H1 (cell line): ENCODE measurements at regions not wholly inside any gene's neighbourhood (a gene's known extent, or its start where the extent isn't known, plus 50 kb on each side); places are given as distances from the start of the nearest gene placed in this dataset.

Experiments
- CTCF ChIA-PET: fragments of 300-600 bp; sonication (Branson Sonifier 250); formaldehyde crosslinking; loops from one replicate; lab custom pipeline; 2021; ENCODE audit not compliant: partially characterized antibody; lab: Charles Lee
- POLR2A ChIA-PET: fragments of 300-600 bp; sonication (Branson Sonifier 250); formaldehyde crosslinking; loops from one replicate; lab custom pipeline; 2021; ENCODE audit warnings: inconsistent platforms; ENCODE audit not compliant: partially characterized antibody; lab: Charles Lee
- DNase-seq, 2 experiments: peaks; one replicate each; pipeline versions ENCODE4 v3.0.0 to v3.0.0-alpha.2; 2010 to 2022; ENCODE audit warnings: low spot score in 2 of 2, low read depth in 1 of 2, mixed read lengths in 1 of 2
- FAIRE-seq: peaks from 2 replicates; lab custom pipeline; 2011; peaks lifted over from hg19 to GRCh38; lab: Jason Lieb, UNC
- H2AFZ ChIP-seq: 2 replicates; pipeline ENCODE4 v1.8.1; 2012; ENCODE audit warnings: low read length, inconsistent platforms
- H2AK5ac ChIP-seq: 2 replicates; pipeline ENCODE4 v1.6.1; 2013; ENCODE audit warnings: low read depth, low read length
- H2BK120ac ChIP-seq: replicated peaks from 2 replicates; pipeline ENCODE3; 2013; ENCODE audit warnings: low read depth, low read length, inconsistent platforms
- H2BK12ac ChIP-seq: 2 replicates; pipeline ENCODE4 v1.6.1; 2013; ENCODE audit warnings: low read depth, low read length
- H2BK15ac ChIP-seq: 2 replicates; pipeline ENCODE4 v1.6.1; 2013; ENCODE audit warnings: low read length
- H2BK20ac ChIP-seq: 2 replicates; pipeline ENCODE4 v1.6.1; 2013; ENCODE audit warnings: low read length
- H2BK5ac ChIP-seq: 2 replicates; pipeline ENCODE4 v1.6.1; 2013; ENCODE audit warnings: low read depth, low read length
- H3K14ac ChIP-seq: 2 replicates; pipeline ENCODE4 v1.6.1; 2013; ENCODE audit warnings: inconsistent platforms; ENCODE audit not compliant: insufficient read length
- H3K18ac ChIP-seq: 2 replicates; pipeline ENCODE4 v1.6.1; 2013; ENCODE audit warnings: low read length; ENCODE audit errors: extremely low read depth
- H3K23ac ChIP-seq: 2 replicates; pipeline ENCODE4 v1.6.1; 2013; ENCODE audit warnings: inconsistent platforms; ENCODE audit not compliant: insufficient read length
- H3K23me2 ChIP-seq: 2 replicates; pipeline ENCODE4 v1.6.1; 2013; ENCODE audit warnings: low read depth, low read length
- H3K27ac ChIP-seq: 2 replicates; pipeline ENCODE4 v1.6.1; 2011; ENCODE audit warnings: low read depth, low read length, inconsistent platforms
- H3K27me3 ChIP-seq, 4 experiments: replicated peaks in 1 of 4; 1 replicate in 1 of 4; 2 replicates in 3 of 4; pipeline versions ENCODE4 v1.6.1 to v1.8.1; 2011 to 2013; ENCODE audit warnings: low read length in 3 of 4, mild to moderate bottlenecking in 3 of 4, inconsistent platforms in 2 of 4, mixed read lengths in 2 of 4, moderate library complexity in 1 of 4; ENCODE audit not compliant: control insufficient read depth in 3 of 4, insufficient read depth in 3 of 4; ENCODE audit errors: extremely low read depth in 1 of 4
- H3K36me3 ChIP-seq, 4 experiments: 2 replicates each; pipeline versions ENCODE4 v1.6.1 to v1.8.1; 2011 to 2013; ENCODE audit warnings: mild to moderate bottlenecking in 4 of 4, low read length in 3 of 4, moderate library complexity in 2 of 4, control low read depth in 1 of 4, inconsistent platforms in 1 of 4; ENCODE audit not compliant: insufficient read depth in 4 of 4, control insufficient read depth in 2 of 4
- H3K4ac ChIP-seq: replicated peaks from 2 replicates; pipeline ENCODE3; 2013; ENCODE audit warnings: low read length, low read depth, mixed read lengths, inconsistent platforms; ENCODE audit not compliant: insufficient read length
- H3K4me1 ChIP-seq, 4 experiments: replicated peaks in 1 of 4; 1 replicate in 1 of 4; 2 replicates in 3 of 4; pipeline versions ENCODE4 v1.6.1 to v1.8.1; 2011 to 2013; ENCODE audit warnings: low read length in 3 of 4, inconsistent platforms in 2 of 4, mixed read lengths in 1 of 4; ENCODE audit not compliant: insufficient read depth in 4 of 4, control insufficient read depth in 3 of 4
- H3K4me2 ChIP-seq, 2 experiments: 2 replicates each; pipeline versions ENCODE4 v1.6.1 to v1.8.1; 2011 to 2013; ENCODE audit warnings: low read depth in 2 of 2, low read length in 2 of 2, control low read depth in 1 of 2, inconsistent platforms in 1 of 2, mild to moderate bottlenecking in 1 of 2; ENCODE audit not compliant: insufficient read depth in 1 of 2
- H3K4me3 ChIP-seq, 4 experiments: fragments of 200-600, 300-600 bp in 1 of 4; sonication (generic), shearing (Covaris generic), sonication (Bioruptor Twin) in 1 of 4; 2 replicates each; pipeline versions ENCODE4 v1.5.1 to v1.8.1; 2011 to 2016; ENCODE audit warnings: low read length in 4 of 4, low read depth in 3 of 4, control low read depth in 2 of 4, inconsistent platforms in 2 of 4, mild to moderate bottlenecking in 2 of 4, mixed read lengths in 1 of 4, moderate library complexity in 1 of 4; ENCODE audit not compliant: insufficient read depth in 2 of 4; ENCODE audit errors: extremely low read depth in 1 of 4
- H3K56ac ChIP-seq: replicated peaks from 2 replicates; pipeline ENCODE3; 2013; ENCODE audit warnings: low read depth, mild to moderate bottlenecking, mixed read lengths, low read length, inconsistent platforms; ENCODE audit not compliant: insufficient read length
- H3K79me1 ChIP-seq: 2 replicates; pipeline ENCODE4 v1.6.1; 2013; ENCODE audit warnings: low read depth, low read length, control low read depth
- H3K79me2 ChIP-seq, 2 experiments: 2 replicates each; pipeline versions ENCODE4 v1.6.1 to v1.8.1; 2012 to 2013; ENCODE audit warnings: low read length in 2 of 2, mild to moderate bottlenecking in 2 of 2, inconsistent platforms in 1 of 2; ENCODE audit not compliant: insufficient read depth in 2 of 2, control insufficient read depth in 1 of 2
- H3K9ac ChIP-seq, 4 experiments: replicated peaks in 1 of 4; 1 replicate in 1 of 4; 2 replicates in 3 of 4; pipeline versions ENCODE4 v1.6.1 to v1.8.1; 2011 to 2013; ENCODE audit warnings: low read depth in 3 of 4, low read length in 3 of 4, control low read depth in 2 of 4, mild to moderate bottlenecking in 2 of 4, moderate library complexity in 2 of 4, inconsistent platforms in 1 of 4; ENCODE audit errors: extremely low read depth in 1 of 4
- H3K9me3 ChIP-seq, 2 experiments: 2 replicates each; pipeline versions ENCODE4 v1.6.1 to v1.8.1; 2012 to 2013; ENCODE audit warnings: mild to moderate bottlenecking in 2 of 2, moderate library complexity in 2 of 2, control low read depth in 1 of 2, inconsistent platforms in 1 of 2, low read depth in 1 of 2, low read length in 1 of 2, mixed read lengths in 1 of 2; ENCODE audit not compliant: insufficient read depth in 2 of 2
- H4K20me1 ChIP-seq, 2 experiments: replicated peaks in 1 of 2; 2 replicates each; pipeline versions ENCODE3 to v1.8.1; 2011 to 2013; ENCODE audit warnings: inconsistent platforms in 2 of 2, low read length in 2 of 2, mild to moderate bottlenecking in 1 of 2; ENCODE audit not compliant: insufficient read depth in 2 of 2, control insufficient read depth in 1 of 2
- H4K5ac ChIP-seq: 2 replicates; pipeline ENCODE4 v1.6.1; 2013; ENCODE audit warnings: low read length, low read depth, mixed read lengths, inconsistent platforms; ENCODE audit not compliant: insufficient read length
- H4K8ac ChIP-seq: 2 replicates; pipeline ENCODE4 v1.8.0; 2013; ENCODE audit warnings: mild to moderate bottlenecking, moderate library complexity, low read length, inconsistent platforms; ENCODE audit not compliant: insufficient read depth; ENCODE audit errors: extremely low read depth
- H4K91ac ChIP-seq: replicated peaks from 2 replicates; pipeline ENCODE3; 2013; ENCODE audit warnings: low read length, mixed read lengths, inconsistent platforms; ENCODE audit not compliant: insufficient read length
- BACH1 ChIP-seq: IDR thresholded peaks from 2 replicates; pipeline ENCODE4 v1.6.1; 2012; ENCODE audit warnings: low read length, improper control_type of control experiment
- CHD1 ChIP-seq: IDR thresholded peaks from 2 replicates; pipeline ENCODE4 v1.6.1; 2012; ENCODE audit warnings: low read depth, low read length, improper control_type of control experiment
- JUN ChIP-seq: IDR thresholded peaks from 2 replicates; pipeline ENCODE4 v1.6.1; 2011; ENCODE audit warnings: low read depth, mild to moderate bottlenecking, improper control_type of control experiment, low read length
- POU5F1 ChIP-seq: IDR thresholded peaks from 2 replicates; pipeline ENCODE4 v1.6.1; 2011; ENCODE audit warnings: low read depth, mild to moderate bottlenecking, low read length, moderate library complexity
- SIN3A ChIP-seq, 2 experiments: IDR thresholded peaks in 1 of 2; conservative IDR thresholded peaks in 1 of 2; 2 replicates each; pipeline ENCODE4 v1.6.1; 2011 to 2012; ENCODE audit warnings: low read length in 2 of 2, improper control_type of control experiment in 1 of 2, low read depth in 1 of 2, mild to moderate bottlenecking in 1 of 2
- SP2 ChIP-seq: IDR thresholded peaks from 2 replicates; pipeline ENCODE4 v1.6.1; 2012; ENCODE audit warnings: mild to moderate bottlenecking, low read length, inconsistent platforms
- SUZ12 ChIP-seq: fragments of 200-600 bp; sonication (generic); IDR thresholded peaks from 2 replicates; pipeline ENCODE4 v1.6.1; 2012; ENCODE audit warnings: mild to moderate bottlenecking, inconsistent platforms, low read length, moderate library complexity, mixed read lengths
- WGBS, 2 experiments: shearing (Covaris generic) in 1 of 2; methylation state at CpG; one replicate each; pipeline versions ENCODE4 v1.1.6 to v1.1.7; 2013 to 2015; ENCODE audit warnings: low lambda C conversion rate in 2 of 2, mixed read lengths in 2 of 2, inconsistent platforms in 1 of 2, low coverage in 1 of 2, missing lambda C conversion rate in 1 of 2; ENCODE audit not compliant: insufficient replicate concordance in 2 of 2, insufficient coverage in 1 of 2, insufficient read length in 1 of 2; ENCODE audit errors: extremely low coverage in 1 of 2, missing lambda C conversion rate in 1 of 2; 5-methylcytosine and 5-hydroxymethylcytosine counted together

DNA sequence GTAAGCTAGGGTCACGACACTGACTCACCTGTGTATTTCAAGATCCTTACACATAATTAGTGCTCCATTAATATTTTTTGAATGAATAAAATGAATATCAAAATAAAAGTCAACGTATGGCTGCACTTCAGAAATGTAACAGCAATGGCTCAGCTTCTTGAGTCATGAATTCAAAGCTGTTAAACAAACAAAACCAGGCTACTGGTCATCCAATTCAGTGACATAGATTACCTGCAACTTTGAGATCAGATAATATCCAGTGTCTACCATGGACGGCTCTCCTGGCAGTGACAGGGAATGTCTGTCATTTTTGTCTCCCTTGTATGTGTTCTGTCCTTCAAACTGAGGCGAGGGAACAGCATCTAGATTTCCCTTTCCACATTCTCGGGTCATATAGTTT is 225.6 kb downstream of the EFCAB11 start:
- Histone ChIP-seq H3K9ac (no peak overlapping the region), H3K27ac (no peak overlapping the region), H2BK20ac (no peak overlapping the region), H2AFZ (no peak overlapping the region), H3K4me1 (peaks cover 0 to 2% (median under 1%) of the 10 kb centered on the region in 4 experiments; a peak in 2 of 7 replicates), H3K79me1 (no peaks in the 10 kb centered on the region), H2BK5ac (no peak overlapping the region), H4K20me1 (no peaks in the 10 kb centered on the region), H4K5ac (no peak overlapping the region), H3K27me3 (no peaks in the 10 kb centered on the region), H3K4me2 (no peak overlapping the region), H4K91ac (no peak overlapping the region), H3K4ac (no peak overlapping the region), H3K23me2 (no peaks in the 10 kb centered on the region), H2AK5ac (no peak overlapping the region), H3K56ac (no peak overlapping the region), H2BK120ac (no peak overlapping the region), H3K18ac (no peak overlapping the region), H4K8ac (no peak overlapping the region), H3K9me3 (no peaks in the 10 kb centered on the region), H3K36me3 (no peaks in the 10 kb centered on the region), H2BK15ac (no peak overlapping the region), H3K23ac (no peak overlapping the region), H3K79me2 (no peaks in the 10 kb centered on the region), H3K4me3 (no peak overlapping the region), H3K14ac (no peak overlapping the region), H2BK12ac (no peak overlapping the region)
- CTCF ChIA-PET: interaction anchor here (1.0 to 1.2 kb wide), 2 partner anchors 8 to 22 kb away, joined by 3 to 4 read pairs; no protein-coding TSS in a partner anchor
- 76% methylated on average over 5 of the region's 5 CpGs; no CpG with 5 or more reads in 1 of the 2 experiments for WGBS, 2 experiments
- POLR2A ChIA-PET: no interaction called here
- DNase-seq (no peak), FAIRE-seq (no peak)
- TF ChIP-seq SIN3A (conservative IDR thresholded peaks at IDR 0.05 in 1 of 2, IDR thresholded peaks at IDR 0.05 in 1 of 2; ENCODE audit: low read depth in 1 of 2, low read length in 2 of 2) (no peak), JUN (no peak), POU5F1 (no peak), BACH1 (no peak), SP2 (no peak), CHD1 (no peak), SUZ12 (no peak)
